Astrocyte (in vitro differentiated cells and primary cell): ENCODE measurements at regions not wholly inside any gene's neighbourhood (a gene's known extent, or its start where the extent isn't known, plus 50 kb on each side); places are given as distances from the start of the nearest gene placed in this dataset.
"Not testable (repeated sequence)": the region's sequence is repeated elsewhere in the genome, so short reads cannot be mapped to it uniquely, and the experiment has no call there.

Source experiments
- DNase-seq: peaks from one replicate; pipeline ENCODE4 v3.0.0-alpha.2; 2010; ENCODE audit warnings: low read depth
- FAIRE-seq: peaks from 2 replicates; lab custom pipeline; 2011; peaks lifted over from hg19 to GRCh38; lab: Jason Lieb, UNC
- H2AFZ ChIP-seq: 2 replicates; pipeline ENCODE4 v1.6.0; 2012; ENCODE audit warnings: low read depth, low read length, inconsistent platforms
- H3K27ac ChIP-seq: 2 replicates; pipeline ENCODE4 v1.5.1; 2011; ENCODE audit warnings: low read depth, low read length, inconsistent platforms
- H3K27me3 ChIP-seq: 2 replicates; pipeline ENCODE4 v1.6.0; 2011; ENCODE audit warnings: low read length, inconsistent platforms; ENCODE audit not compliant: insufficient read depth
- H3K36me3 ChIP-seq: 2 replicates; pipeline ENCODE4 v1.5.1; 2011; ENCODE audit warnings: low read length, inconsistent platforms; ENCODE audit not compliant: insufficient read depth
- H3K4me1 ChIP-seq: 2 replicates; pipeline ENCODE4 v1.5.1; 2011; ENCODE audit warnings: low read length, inconsistent platforms; ENCODE audit not compliant: insufficient read depth
- H3K4me2 ChIP-seq: 2 replicates; pipeline ENCODE4 v1.6.0; 2012; ENCODE audit warnings: low read length, inconsistent platforms
- H3K4me3 ChIP-seq: 2 replicates; pipeline ENCODE4 v1.5.1; 2011; ENCODE audit warnings: low read depth, mild to moderate bottlenecking, low read length, inconsistent platforms; ENCODE audit not compliant: insufficient read depth
- H3K79me2 ChIP-seq: 2 replicates; pipeline ENCODE4 v1.6.0; 2012; ENCODE audit warnings: mild to moderate bottlenecking, low read length, inconsistent platforms; ENCODE audit not compliant: insufficient read depth
- H3K9ac ChIP-seq: 2 replicates; pipeline ENCODE4 v1.6.0; 2012; ENCODE audit warnings: mild to moderate bottlenecking, low read length, inconsistent platforms
- H3K9me3 ChIP-seq: 2 replicates; pipeline ENCODE4 v1.5.1; 2012; ENCODE audit warnings: low read depth, mild to moderate bottlenecking, low read length, inconsistent platforms; ENCODE audit not compliant: insufficient read depth
- H4K20me1 ChIP-seq: 2 replicates; pipeline ENCODE4 v1.6.0; 2012; ENCODE audit warnings: low read length, inconsistent platforms; ENCODE audit not compliant: insufficient read depth
- H3K27ac Mint-ChIP-seq: one replicate; pipeline ENCODE4 v1.8.0; 2021; ENCODE audit warnings: mild to moderate bottlenecking, mixed read lengths; ENCODE audit not compliant: unreplicated experiment
- H3K27me3 Mint-ChIP-seq: one replicate; pipeline ENCODE4 v1.8.0; 2021; ENCODE audit warnings: low read depth, mixed read lengths; ENCODE audit not compliant: unreplicated experiment
- H3K36me3 Mint-ChIP-seq: one replicate; pipeline ENCODE4 v1.8.0; 2021; ENCODE audit warnings: low read depth, mixed read lengths; ENCODE audit not compliant: unreplicated experiment
- H3K4me1 Mint-ChIP-seq: one replicate; pipeline ENCODE4 v1.8.0; 2021; ENCODE audit warnings: low read depth, mixed read lengths; ENCODE audit not compliant: unreplicated experiment
- H3K4me3 Mint-ChIP-seq: one replicate; pipeline ENCODE4 v1.8.0; 2021; ENCODE audit warnings: mild to moderate bottlenecking, moderate library complexity, mixed read lengths; ENCODE audit not compliant: unreplicated experiment
- H3K9me3 Mint-ChIP-seq: one replicate; pipeline ENCODE4 v1.8.0; 2021; ENCODE audit warnings: mild to moderate bottlenecking, mixed read lengths; ENCODE audit not compliant: unreplicated experiment
- EZH2 ChIP-seq: IDR thresholded peaks from 2 replicates; pipeline ENCODE4 v1.6.1; 2012; ENCODE audit warnings: mild to moderate bottlenecking, low read length, inconsistent platforms; ENCODE audit not compliant: insufficient read depth
- TF ChIP-seq, protein P1 (sequence below): IDR thresholded peaks from 2 replicates; pipeline ENCODE4 v1.5.1; 2011; ENCODE audit warnings: low read depth, mild to moderate bottlenecking, inconsistent platforms, low read length, moderate library complexity; ENCODE audit not compliant: insufficient read depth

- H3K27me3 Mint-ChIP-seq: no peaks in the 10 kb centered on the region
- H3K9me3 ChIP-seq: no peaks in the 10 kb centered on the region
Observed at GRCh38 chr10:120183546-120183945, 273.5 kb upstream of the PLPP4 start.

DNA sequence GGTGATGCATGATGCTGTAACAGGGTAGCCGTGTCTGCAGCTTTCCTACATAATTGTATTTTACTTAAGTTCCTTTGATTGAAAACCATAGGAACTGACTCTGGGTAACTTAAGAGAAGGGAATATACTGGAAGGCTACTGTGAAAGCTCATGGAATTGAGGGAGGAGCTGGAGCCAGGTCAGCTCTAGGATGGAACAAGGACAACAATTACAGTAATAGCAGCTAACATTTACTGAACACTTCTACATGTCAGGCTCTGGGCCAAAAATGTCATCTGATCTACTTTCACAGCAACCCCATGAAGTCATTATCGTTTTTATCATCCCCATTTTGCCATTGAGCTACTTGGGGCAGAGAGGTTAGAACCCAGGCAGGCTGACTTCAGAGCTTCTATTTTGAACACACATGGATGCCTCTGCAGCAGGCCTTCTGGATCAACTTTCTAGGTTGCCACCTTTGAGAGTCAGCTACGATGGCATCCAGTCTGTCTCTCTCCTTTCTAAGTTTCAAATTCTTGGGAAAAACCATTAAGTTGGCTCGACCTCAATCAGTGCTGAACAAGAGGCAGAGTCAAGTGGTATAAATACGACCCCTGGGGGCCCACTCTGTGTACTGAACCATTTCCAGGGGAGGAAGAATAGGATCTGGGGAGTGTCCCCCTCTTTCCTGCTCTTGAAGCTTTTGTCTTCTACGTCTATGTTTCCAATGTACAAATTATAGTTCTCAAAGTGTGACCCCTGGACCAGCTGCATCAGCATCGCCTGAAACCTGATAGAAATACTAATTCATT, 272.3 kb upstream of the PLPP4 start:
- H2AFZ ChIP-seq: no peak overlapping the region
- Mint-ChIP-seq H3K27ac (no peak overlapping the region), H3K27me3 (no peaks in the 10 kb centered on the region), H3K9me3 (no peaks in the 10 kb centered on the region), H3K4me3 (no peak overlapping the region), H3K4me1 (peaks cover 2% of the 10 kb centered on the region), H3K36me3 (no peaks in the 10 kb centered on the region)
- TF ChIP-seq, protein P1, sequence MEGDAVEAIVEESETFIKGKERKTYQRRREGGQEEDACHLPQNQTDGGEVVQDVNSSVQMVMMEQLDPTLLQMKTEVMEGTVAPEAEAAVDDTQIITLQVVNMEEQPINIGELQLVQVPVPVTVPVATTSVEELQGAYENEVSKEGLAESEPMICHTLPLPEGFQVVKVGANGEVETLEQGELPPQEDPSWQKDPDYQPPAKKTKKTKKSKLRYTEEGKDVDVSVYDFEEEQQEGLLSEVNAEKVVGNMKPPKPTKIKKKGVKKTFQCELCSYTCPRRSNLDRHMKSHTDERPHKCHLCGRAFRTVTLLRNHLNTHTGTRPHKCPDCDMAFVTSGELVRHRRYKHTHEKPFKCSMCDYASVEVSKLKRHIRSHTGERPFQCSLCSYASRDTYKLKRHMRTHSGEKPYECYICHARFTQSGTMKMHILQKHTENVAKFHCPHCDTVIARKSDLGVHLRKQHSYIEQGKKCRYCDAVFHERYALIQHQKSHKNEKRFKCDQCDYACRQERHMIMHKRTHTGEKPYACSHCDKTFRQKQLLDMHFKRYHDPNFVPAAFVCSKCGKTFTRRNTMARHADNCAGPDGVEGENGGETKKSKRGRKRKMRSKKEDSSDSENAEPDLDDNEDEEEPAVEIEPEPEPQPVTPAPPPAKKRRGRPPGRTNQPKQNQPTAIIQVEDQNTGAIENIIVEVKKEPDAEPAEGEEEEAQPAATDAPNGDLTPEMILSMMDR: no peak
- TF ChIP-seq EZH2: no peak
- DNase-seq (no peak), FAIRE-seq (no peak)
- H3K9me3 ChIP-seq: no peaks in the 10 kb centered on the region
- no peaks in the 10 kb centered on the region for H3K4me1 ChIP-seq
- H3K27me3 ChIP-seq: no peaks in the 10 kb centered on the region
- no peak overlapping the region for H3K27ac ChIP-seq
- H4K20me1 ChIP-seq: no peaks in the 10 kb centered on the region
- H3K36me3 ChIP-seq: no peaks in the 10 kb centered on the region
- H3K4me2 ChIP-seq: no peak overlapping the region
- no peaks in the 10 kb centered on the region for H3K79me2 ChIP-seq
- H3K4me3 ChIP-seq: no peak overlapping the region
- no peak overlapping the region for H3K9ac ChIP-seq

More at GRCh38 chr10:120183546-120183945, 273.5 kb upstream of the PLPP4 start:
- DNase-seq: no peak
- Histone ChIP-seq H3K4me2 (no peak overlapping the region), H3K27me3 (no peaks in the 10 kb centered on the region), H3K27ac (no peak overlapping the region), H3K4me1 (no peaks in the 10 kb centered on the region), H4K20me1 (no peaks in the 10 kb centered on the region), H3K79me2 (no peaks in the 10 kb centered on the region), H3K36me3 (no peaks in the 10 kb centered on the region), H3K9ac (no peak overlapping the region), H3K4me3 (no peak overlapping the region), H2AFZ (no peak overlapping the region)
- H3K9me3 Mint-ChIP-seq: no peaks in the 10 kb centered on the region
- no peak overlapping the region for H3K4me3 Mint-ChIP-seq
- H3K27ac Mint-ChIP-seq: no peak overlapping the region
- no peaks in the 10 kb centered on the region for H3K36me3 Mint-ChIP-seq
- FAIRE-seq: no peak
- peaks cover 2% of the 10 kb centered on the region for H3K4me1 Mint-ChIP-seq
- TF ChIP-seq EZH2: no peak
- TF ChIP-seq, protein P1: no peak

- Mint-ChIP-seq H3K9me3 (no peaks in the 10 kb centered on the region), H3K27ac (no peak overlapping the region), H3K4me1 (peaks cover 2% of the 10 kb centered on the region), H3K4me3 (no peak overlapping the region), H3K27me3 (no peaks in the 10 kb centered on the region), H3K36me3 (no peaks in the 10 kb centered on the region)
- Histone ChIP-seq H3K27ac (no peak overlapping the region), H3K4me3 (no peak overlapping the region), H3K4me2 (no peak overlapping the region), H2AFZ (no peak overlapping the region), H3K9me3 (no peaks in the 10 kb centered on the region), H3K9ac (no peak overlapping the region), H3K27me3 (no peaks in the 10 kb centered on the region), H3K4me1 (no peaks in the 10 kb centered on the region), H3K79me2 (no peaks in the 10 kb centered on the region), H3K36me3 (no peaks in the 10 kb centered on the region), H4K20me1 (no peaks in the 10 kb centered on the region)
- FAIRE-seq (no peak), DNase-seq (no peak)
- TF ChIP-seq, protein P1: no peak
- TF ChIP-seq EZH2: no peak
Observed at GRCh38 chr10:120186506-120186905, 270.5 kb upstream of the PLPP4 start.

DNA sequence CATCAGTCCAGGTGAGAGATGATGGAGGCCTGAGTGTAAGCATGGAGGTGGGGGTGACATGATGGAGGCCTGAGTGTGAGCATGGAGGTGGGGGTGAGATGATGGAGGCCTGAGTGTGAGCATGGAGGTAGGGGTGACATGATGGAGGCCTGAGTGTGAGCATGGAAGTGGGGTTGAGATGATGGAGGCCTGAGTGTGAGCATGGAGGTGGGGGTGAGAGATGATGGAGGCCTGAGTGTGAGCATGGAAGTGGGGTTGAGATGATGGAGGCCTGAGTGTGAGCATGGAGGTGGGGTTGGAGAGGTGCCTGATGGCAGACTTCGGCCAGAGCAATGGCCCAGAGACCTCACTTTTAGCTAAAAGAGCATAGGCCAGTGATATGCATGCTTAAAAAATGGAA, 269.9 kb upstream of the PLPP4 start:
- H3K27me3 ChIP-seq, H3K36me3 Mint-ChIP-seq, H3K4me1 ChIP-seq, H3K27ac ChIP-seq, H3K36me3 ChIP-seq, H3K27ac Mint-ChIP-seq, H3K4me2 ChIP-seq, H3K4me1 Mint-ChIP-seq, H3K79me2 ChIP-seq, H3K4me3 Mint-ChIP-seq, H3K9me3 ChIP-seq, H3K9me3 Mint-ChIP-seq, H3K4me3 ChIP-seq, DNase-seq, H3K9ac ChIP-seq, H2AFZ ChIP-seq, FAIRE-seq, H4K20me1 ChIP-seq, H3K27me3 Mint-ChIP-seq: not testable (repeated sequence)
